GM18505 (cell line): ENCODE measurements at regions not wholly inside any gene's neighbourhood (a gene's known extent, or its start where the extent isn't known, plus 50 kb on each side); places are given as distances from the start of the nearest gene placed in this dataset.

Experiments
- ATAC-seq: cut with Tn5 transposase; IDR thresholded peaks from one replicate; pipeline ENCODE4 v1.9.1; 2021; ENCODE audit not compliant: unreplicated experiment
- POLR2A ChIP-seq: IDR thresholded peaks from 4 replicates; pipeline ENCODE4 v1.6.1; 2011; ENCODE audit warnings: borderline replicate concordance; ENCODE audit not compliant: insufficient read depth, insufficient read length; ENCODE audit errors: extremely low read depth

- TF ChIP-seq POLR2A = no peak
- no peak for ATAC-seq
Observed at GRCh38 chr5:4879075-4879474, 261.1 kb upstream of the ADAMTS16 start.

DNA sequence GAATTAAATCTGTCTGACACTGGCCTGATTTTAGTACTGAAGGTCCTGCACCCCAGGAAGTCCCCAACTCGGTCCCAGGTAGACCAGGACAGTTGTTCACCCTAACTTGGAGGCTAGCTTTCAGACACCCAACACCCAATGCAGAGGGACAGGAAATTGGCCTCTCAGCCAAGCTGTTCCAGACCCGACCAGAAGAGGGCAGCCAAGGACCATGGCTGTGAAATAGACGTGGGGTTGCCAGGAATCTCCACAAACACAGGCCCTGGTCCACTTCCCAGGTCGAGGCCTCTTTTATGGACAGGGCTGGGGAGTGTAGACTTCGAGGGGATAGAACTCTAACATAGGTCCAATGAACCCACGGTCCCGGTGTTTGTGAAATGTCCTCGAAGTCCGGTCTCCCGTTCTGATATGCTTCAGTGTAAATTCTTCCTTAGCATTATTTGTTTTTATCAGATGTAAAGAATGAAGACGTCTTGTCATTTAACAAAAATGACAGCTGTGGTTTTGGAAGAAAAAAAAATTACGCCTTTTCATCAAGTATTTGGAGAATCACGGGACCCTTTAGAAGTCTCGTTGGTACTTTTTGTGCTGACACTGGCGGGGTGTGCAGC is 260.3 kb upstream of the ADAMTS16 start:
- ATAC-seq = peak; percentile 82
- TF ChIP-seq POLR2A = no peak

- no peak for ATAC-seq
- no peak for TF ChIP-seq POLR2A
Observed at GRCh38 chr5:4880304-4880741, 259.8 kb upstream of the ADAMTS16 start.

GRCh38 chr5:4881366-4882002 is 258.6 kb upstream of the ADAMTS16 start:
- TF ChIP-seq POLR2A = no peak
- ATAC-seq = no peak

DNA sequence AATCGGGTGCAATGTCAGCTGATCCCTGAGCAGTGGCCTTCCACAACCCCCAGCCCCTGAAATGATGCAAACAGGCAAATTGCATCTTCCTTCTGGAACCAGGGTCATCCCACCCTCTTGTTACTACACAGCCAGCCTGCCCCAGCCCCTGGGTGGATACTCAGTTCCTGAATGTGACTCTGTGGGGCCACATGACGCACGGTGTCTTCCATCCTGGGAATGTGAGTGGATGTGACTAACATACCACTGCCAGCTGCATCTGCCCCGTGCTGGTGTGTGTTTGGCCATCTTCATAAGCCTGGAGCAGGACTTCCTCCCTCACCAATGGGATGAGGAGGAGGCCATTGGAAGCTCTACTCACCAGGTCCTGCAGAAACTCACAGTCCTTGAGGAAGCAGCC is 257.9 kb upstream of the ADAMTS16 start:
- ATAC-seq = no peak
- TF ChIP-seq POLR2A = no peak

DNA sequence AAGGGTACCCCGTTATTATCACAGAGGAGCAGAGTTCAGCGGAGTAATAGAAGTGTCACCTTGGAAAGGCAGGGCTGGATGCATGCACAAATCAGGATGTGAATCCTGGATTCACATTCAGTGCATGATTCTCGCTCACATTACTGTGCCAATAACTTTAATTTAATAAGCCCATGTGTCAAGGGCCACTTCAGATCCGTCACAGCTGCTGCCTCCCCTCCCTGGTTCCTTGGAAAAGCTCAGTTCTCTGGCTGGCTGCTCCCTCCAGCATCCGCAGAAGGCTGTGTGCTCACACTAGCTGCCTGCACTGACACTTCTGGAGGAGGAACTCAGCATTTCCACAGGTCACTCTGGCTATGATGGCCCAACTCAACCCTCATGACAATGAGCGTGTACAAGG is 256.8 kb upstream of the ADAMTS16 start:
- no peak for TF ChIP-seq POLR2A
- no peak for ATAC-seq

DNA sequence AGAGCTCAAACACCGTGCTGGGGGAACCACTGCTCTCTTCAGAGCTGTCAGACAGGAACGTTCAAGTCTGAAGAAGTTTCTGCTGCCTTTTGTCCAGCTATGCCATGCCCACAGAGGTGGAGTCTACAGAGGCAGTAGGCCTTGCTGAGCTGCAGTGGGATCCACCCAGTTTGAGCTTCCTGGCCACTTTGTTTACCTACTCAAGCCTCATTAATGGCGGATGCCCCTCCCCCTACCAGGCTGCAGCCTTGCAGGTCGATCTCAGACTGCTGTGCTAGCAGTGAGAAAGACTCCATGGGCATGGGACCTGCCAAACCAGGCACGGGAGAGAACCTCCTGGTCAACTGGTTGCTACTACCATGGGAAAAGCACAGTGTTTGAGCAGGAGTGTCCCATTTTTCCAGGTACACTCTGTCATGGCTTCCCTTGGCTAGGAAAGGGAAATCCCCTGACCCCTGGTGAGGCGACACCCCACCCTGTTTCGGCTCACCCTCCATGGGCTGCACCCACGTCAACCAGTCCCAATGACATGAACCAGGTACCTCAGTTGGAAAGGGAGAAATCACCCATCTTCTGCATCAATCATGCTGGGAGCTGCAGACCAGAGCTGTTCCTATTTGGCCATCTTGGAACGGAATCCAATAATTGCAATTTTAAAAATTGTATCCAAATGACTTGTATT is 246.9 kb upstream of the ADAMTS16 start:
- no peak for ATAC-seq
- TF ChIP-seq POLR2A = no peak

DNA sequence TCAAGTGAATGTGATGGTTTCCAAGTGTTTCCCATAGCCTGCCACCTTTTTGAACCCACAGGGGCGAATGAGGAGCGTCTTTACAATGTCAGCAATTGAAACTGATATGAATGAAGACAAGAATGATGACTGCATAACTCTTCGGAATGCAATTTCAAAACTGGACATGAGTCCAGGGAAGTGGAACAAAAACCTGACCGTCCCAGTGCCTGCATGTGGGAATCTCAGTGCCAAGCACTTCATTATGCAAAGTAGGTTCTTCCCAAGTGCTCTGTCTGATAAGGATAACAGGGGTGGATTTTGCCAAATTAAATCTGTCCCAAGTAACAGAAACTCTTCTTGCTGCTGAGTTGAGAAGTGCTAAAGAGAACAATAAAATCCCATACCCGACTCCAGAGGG is 243.8 kb upstream of the ADAMTS16 start:
- no peak for TF ChIP-seq POLR2A
- no peak for ATAC-seq

DNA sequence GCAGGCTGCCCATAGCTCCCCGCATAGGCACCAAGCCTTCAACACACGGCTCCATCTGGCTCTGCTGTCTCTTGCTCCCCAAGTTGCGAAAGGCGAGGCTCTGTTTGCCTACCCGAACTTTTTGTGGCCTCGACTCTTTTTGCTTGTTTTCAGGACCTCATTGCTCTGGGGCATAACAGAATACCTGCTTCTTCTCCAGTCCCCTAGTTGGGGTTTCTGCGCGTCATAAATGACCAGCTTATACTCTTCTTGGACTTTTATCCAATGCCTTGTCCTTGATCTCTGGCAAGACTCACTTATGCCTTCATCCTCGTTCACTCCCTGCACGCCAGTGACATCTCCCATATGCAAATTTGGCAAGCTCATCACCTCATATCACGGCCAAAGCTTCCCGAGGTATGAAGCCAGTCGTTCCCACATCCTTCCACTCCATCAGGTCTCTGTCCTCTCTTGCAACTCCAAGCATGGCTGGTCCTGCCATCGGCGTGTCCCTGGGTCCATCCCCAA is 238.8 kb upstream of the ADAMTS16 start:
- no peak for TF ChIP-seq POLR2A
- ATAC-seq = no peak

GRCh38 chr5:4901924-4902323 is 238.2 kb upstream of the ADAMTS16 start:
- no peak for TF ChIP-seq POLR2A
- ATAC-seq = no peak

DNA sequence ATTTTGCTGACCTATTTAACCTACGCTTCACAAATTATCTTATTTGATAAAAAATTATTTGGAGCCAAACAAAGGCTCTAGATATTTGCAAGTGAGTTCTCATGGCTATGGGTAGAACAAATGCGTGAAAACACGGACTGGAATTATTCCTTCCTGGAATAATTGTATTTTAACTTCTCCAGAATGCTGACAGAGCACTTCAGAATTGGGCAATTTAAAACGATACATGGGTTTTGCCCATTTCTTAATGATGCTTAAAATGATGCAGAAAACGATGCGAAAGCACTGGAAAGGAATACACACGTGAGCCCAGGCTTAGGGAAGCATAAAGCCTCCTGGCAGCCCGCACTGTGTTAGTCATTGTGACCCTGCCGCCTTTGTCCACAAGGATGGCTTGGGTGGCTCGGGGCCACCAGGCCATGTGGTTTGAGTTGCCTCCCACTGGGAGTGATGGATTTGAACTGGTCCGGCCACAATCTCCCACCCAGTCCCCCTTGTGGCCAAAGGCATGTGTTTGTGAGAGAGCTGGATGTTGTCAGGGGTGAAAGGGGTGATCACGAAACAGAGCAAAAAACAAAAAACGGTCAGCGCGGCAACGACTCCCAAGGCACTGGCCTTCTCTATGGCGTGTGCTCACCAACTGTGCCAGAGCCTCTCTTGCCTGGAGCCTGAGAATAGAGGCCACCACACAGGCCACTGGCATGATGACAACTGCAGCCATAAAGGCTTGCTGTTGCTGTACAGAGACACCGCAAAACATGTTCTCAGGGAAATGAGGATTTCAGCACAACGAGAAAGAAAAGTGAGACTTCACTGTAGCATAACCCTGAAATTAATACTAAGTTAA is 234.2 kb upstream of the ADAMTS16 start:
- no peak for TF ChIP-seq POLR2A

GRCh38 chr5:4906786-4907185 is 233.3 kb upstream of the ADAMTS16 start:
- no peak for TF ChIP-seq POLR2A
- ATAC-seq = no peak

More for the DNA sequence above, 234.2 kb upstream of the ADAMTS16 start:
- ATAC-seq = no peak

GRCh38 chr5:4907571-4907970 is 232.6 kb upstream of the ADAMTS16 start:
- no peak for ATAC-seq
- TF ChIP-seq POLR2A = no peak
